ENCODE measurements at regions not wholly inside any gene's neighbourhood (a gene's known extent, or its start where the extent isn't known, plus 50 kb on each side); places are given as distances from the start of the nearest gene placed in this dataset.
"Not testable (repeated sequence)": the region's sequence is repeated elsewhere in the genome, so short reads cannot be mapped to it uniquely, and the experiment has no call there.

- H3K27me3 Mint-ChIP-seq, H3K4me1 Mint-ChIP-seq, H3K36me3 Mint-ChIP-seq, H3K4me3 Mint-ChIP-seq, H3K27ac Mint-ChIP-seq, H3K9me3 Mint-ChIP-seq: not testable (repeated sequence)
Measured at GRCh38 chr6:51159260-51159659, 340.6 kb downstream of the TFAP2B start.

GRCh38 chr6:51161752-51162151, 343.1 kb downstream of the TFAP2B start:
- no peak overlapping the region for H3K4me3 Mint-ChIP-seq
- H3K27ac Mint-ChIP-seq = no peak overlapping the region
- no peaks in the 10 kb centered on the region for H3K4me1 Mint-ChIP-seq
- no peaks in the 10 kb centered on the region for H3K27me3 Mint-ChIP-seq
- H3K36me3 Mint-ChIP-seq = no peaks in the 10 kb centered on the region
- peaks cover 3 to 5% (median 4%) of the 10 kb centered on the region in 3 donors for H3K9me3 Mint-ChIP-seq

GRCh38 chr6:51163843-51164529, 345.3 kb downstream of the TFAP2B start:
- Mint-ChIP-seq H3K4me1 (no peaks in the 10 kb centered on the region), H3K36me3 (no peaks in the 10 kb centered on the region), H3K4me3 (no peak overlapping the region), H3K27me3 (no peaks in the 10 kb centered on the region), H3K9me3 (peaks cover 0 to 9% (median 4%) of the 10 kb centered on the region in 3 donors), H3K27ac (no peak overlapping the region)

GRCh38 chr6:51166914-51167313, 348.2 kb downstream of the TFAP2B start:
- Mint-ChIP-seq H3K4me1 (no peaks in the 10 kb centered on the region), H3K27me3 (no peaks in the 10 kb centered on the region), H3K4me3 (no peak overlapping the region), H3K27ac (no peak overlapping the region), H3K9me3 (peaks cover 0 to 16% (median 4%) of the 10 kb centered on the region in 3 donors), H3K36me3 (no peaks in the 10 kb centered on the region)

GRCh38 chr6:51167468-51167867, 348.8 kb downstream of the TFAP2B start:
- H3K27me3 Mint-ChIP-seq = no peaks in the 10 kb centered on the region
- H3K27ac Mint-ChIP-seq = no peak overlapping the region
- H3K36me3 Mint-ChIP-seq = no peaks in the 10 kb centered on the region
- peaks cover 1 to 16% (median 4%) of the 10 kb centered on the region in 3 donors for H3K9me3 Mint-ChIP-seq
- no peaks in the 10 kb centered on the region for H3K4me1 Mint-ChIP-seq
- no peak overlapping the region for H3K4me3 Mint-ChIP-seq

GRCh38 chr6:51182827-51183226, 364.2 kb downstream of the TFAP2B start:
- Mint-ChIP-seq H3K27me3 (no peaks in the 10 kb centered on the region), H3K36me3 (no peaks in the 10 kb centered on the region), H3K4me3 (no peak overlapping the region)

GRCh38 chr6:51184046-51184445, 365.4 kb downstream of the TFAP2B start:
- Mint-ChIP-seq H3K4me3 (no peak overlapping the region), H3K36me3 (no peaks in the 10 kb centered on the region), H3K27ac (no peak overlapping the region), H3K27me3 (no peaks in the 10 kb centered on the region), H3K9me3 (peaks cover 0 to 4% (median 0%) of the 10 kb centered on the region in 3 donors), H3K4me1 (no peaks in the 10 kb centered on the region)

More at GRCh38 chr6:51182827-51183226, 364.2 kb downstream of the TFAP2B start:
- H3K9me3 Mint-ChIP-seq = peaks cover 0 to 4% (median 0%) of the 10 kb centered on the region in 3 donors
- H3K27ac Mint-ChIP-seq = no peak overlapping the region
- H3K4me1 Mint-ChIP-seq = no peaks in the 10 kb centered on the region

GRCh38 chr6:51193163-51193562, 374.5 kb downstream of the TFAP2B start:
- H3K4me3 Mint-ChIP-seq, H3K9me3 Mint-ChIP-seq, H3K4me1 Mint-ChIP-seq, H3K36me3 Mint-ChIP-seq, H3K27me3 Mint-ChIP-seq, H3K27ac Mint-ChIP-seq: not testable (repeated sequence)

- H3K27ac Mint-ChIP-seq = no peak overlapping the region
- no peaks in the 10 kb centered on the region for H3K4me1 Mint-ChIP-seq
- no peaks in the 10 kb centered on the region for H3K9me3 Mint-ChIP-seq
- no peaks in the 10 kb centered on the region for H3K36me3 Mint-ChIP-seq
- H3K4me3 Mint-ChIP-seq = no peak overlapping the region
- H3K27me3 Mint-ChIP-seq = no peaks in the 10 kb centered on the region
Measured at GRCh38 chr6:51199105-51199552, 380.5 kb downstream of the TFAP2B start.

GRCh38 chr6:51199733-51200260, 381.1 kb downstream of the TFAP2B start:
- H3K36me3 Mint-ChIP-seq = no peaks in the 10 kb centered on the region
- no peaks in the 10 kb centered on the region for H3K27me3 Mint-ChIP-seq
- H3K4me1 Mint-ChIP-seq = no peaks in the 10 kb centered on the region
- H3K27ac Mint-ChIP-seq = no peak overlapping the region
- H3K9me3 Mint-ChIP-seq = no peaks in the 10 kb centered on the region
- H3K4me3 Mint-ChIP-seq = no peak overlapping the region

GRCh38 chr6:51200676-51201075, 382.0 kb downstream of the TFAP2B start:
- Mint-ChIP-seq H3K4me3 (no peak overlapping the region), H3K36me3 (no peaks in the 10 kb centered on the region), H3K9me3 (no peaks in the 10 kb centered on the region), H3K27ac (no peak overlapping the region), H3K4me1 (no peaks in the 10 kb centered on the region), H3K27me3 (no peaks in the 10 kb centered on the region)

GRCh38 chr6:51202653-51203052, 384.0 kb downstream of the TFAP2B start:
- H3K27ac Mint-ChIP-seq, H3K36me3 Mint-ChIP-seq, H3K9me3 Mint-ChIP-seq, H3K27me3 Mint-ChIP-seq, H3K4me1 Mint-ChIP-seq, H3K4me3 Mint-ChIP-seq: not testable (repeated sequence)

- Mint-ChIP-seq H3K36me3 (no peaks in the 10 kb centered on the region), H3K4me3 (no peak overlapping the region), H3K27ac (no peak overlapping the region), H3K9me3 (no peaks in the 10 kb centered on the region), H3K4me1 (no peaks in the 10 kb centered on the region), H3K27me3 (no peaks in the 10 kb centered on the region)
Measured at GRCh38 chr6:51203504-51203903, 384.8 kb downstream of the TFAP2B start.

- not testable (repeated sequence) for H3K27me3 Mint-ChIP-seq, H3K36me3 Mint-ChIP-seq, H3K27ac Mint-ChIP-seq, H3K4me1 Mint-ChIP-seq, H3K4me3 Mint-ChIP-seq, H3K9me3 Mint-ChIP-seq
Measured at GRCh38 chr6:51206686-51207085, 388.0 kb downstream of the TFAP2B start.

GRCh38 chr6:51209651-51210050, 391.0 kb downstream of the TFAP2B start:
- H3K27ac Mint-ChIP-seq = no peak overlapping the region
- H3K27me3 Mint-ChIP-seq = peaks cover 1% of the 10 kb centered on the region
- no peak overlapping the region for H3K4me3 Mint-ChIP-seq
- H3K9me3 Mint-ChIP-seq = no peaks in the 10 kb centered on the region
- H3K36me3 Mint-ChIP-seq = no peaks in the 10 kb centered on the region
- peaks cover 0 to 1% (median 0%) of the 10 kb centered on the region in 3 donors for H3K4me1 Mint-ChIP-seq

GRCh38 chr6:51213811-51214210, 395.1 kb downstream of the TFAP2B start:
- Mint-ChIP-seq H3K4me3 (no peak overlapping the region), H3K9me3 (no peaks in the 10 kb centered on the region), H3K36me3 (no peaks in the 10 kb centered on the region), H3K27me3 (peaks cover 1% of the 10 kb centered on the region), H3K4me1 (peaks cover 0 to 1% (median 0%) of the 10 kb centered on the region in 3 donors), H3K27ac (no peak overlapping the region)
